ENCODE measurements at regions not wholly inside any gene's neighbourhood (a gene's known extent, or its start where the extent isn't known, plus 50 kb on each side); places are given as distances from the start of the nearest gene placed in this dataset.

GRCh38 chr13:74204602-74205312 is 70.6 kb upstream of the KLF12 start:
- POLR2A ChIA-PET: no interaction called here
- no TSS peak for BruUV-seq (replicated peaks)
- Histone ChIP-seq H3K9me1 (ENCODE audit: control insufficient read depth, insufficient read depth, low read length) (no peaks in the 10 kb centered on the region), H3K79me2 (ENCODE audit: control insufficient read depth, insufficient read depth, low read length) (no peaks in the 10 kb centered on the region), H3K27ac (ENCODE audit: extremely low read depth, low read depth, low read length) (no peak overlapping the region), H2AFZ (ENCODE audit: low read depth, low read length) (no peak overlapping the region), H3K27me3 (ENCODE audit: control insufficient read depth in 2 of 2, insufficient read depth in 2 of 2, low read length in 2 of 2) (no peaks in the 10 kb centered on the region), H4K20me1 (replicated peaks; ENCODE audit: control insufficient read depth, insufficient read depth, low read length) (no peaks in the 10 kb centered on the region), H3K4me1 (replicated peaks in 1 of 2; ENCODE audit: control insufficient read depth in 2 of 2, insufficient read depth in 2 of 2, low read length in 2 of 2) (no peaks in the 10 kb centered on the region), H3K4me2 (ENCODE audit: insufficient read depth, low read length) (no peak overlapping the region), H3K4me3 (no peak overlapping the region), H3K9me3 (replicated peaks; ENCODE audit: control insufficient read depth, insufficient read depth, low read depth, low read length) (no peaks in the 10 kb centered on the region), H3K9ac (ENCODE audit: insufficient read depth in 1 of 2, low read depth in 2 of 2, low read length in 2 of 2) (no peak overlapping the region), H3K36me3 (ENCODE audit: control insufficient read depth, insufficient read depth, low read length) (no peaks in the 10 kb centered on the region)
- DNase-seq (ENCODE audit: extremely low read depth in 1 of 4, low spot score in 3 of 4): no peak
- ATAC-seq: no peak
- intact Hi-C loops (cut with micrococcal nuclease): no loop called here
- CTCF ChIA-PET (ENCODE audit: low intra/inter-chr PET ratio): no interaction called here
- in situ Hi-C loops (cut with MboI): no loop called here
- WGBS (ENCODE audit: insufficient coverage, low coverage, missing lambda C conversion rate): 3% methylated on average over 6 of the region's 6 CpGs
- no peak for FAIRE-seq
- no peak for TF ChIP-seq ZKSCAN1 (IDR thresholded peaks at IDR 0.05; ENCODE audit: low read depth, low read length)
- no peak for TF ChIP-seq HCFC1 (IDR thresholded peaks at IDR 0.05; ENCODE audit: low read depth, low read length)
- TF ChIP-seq, protein P1, sequence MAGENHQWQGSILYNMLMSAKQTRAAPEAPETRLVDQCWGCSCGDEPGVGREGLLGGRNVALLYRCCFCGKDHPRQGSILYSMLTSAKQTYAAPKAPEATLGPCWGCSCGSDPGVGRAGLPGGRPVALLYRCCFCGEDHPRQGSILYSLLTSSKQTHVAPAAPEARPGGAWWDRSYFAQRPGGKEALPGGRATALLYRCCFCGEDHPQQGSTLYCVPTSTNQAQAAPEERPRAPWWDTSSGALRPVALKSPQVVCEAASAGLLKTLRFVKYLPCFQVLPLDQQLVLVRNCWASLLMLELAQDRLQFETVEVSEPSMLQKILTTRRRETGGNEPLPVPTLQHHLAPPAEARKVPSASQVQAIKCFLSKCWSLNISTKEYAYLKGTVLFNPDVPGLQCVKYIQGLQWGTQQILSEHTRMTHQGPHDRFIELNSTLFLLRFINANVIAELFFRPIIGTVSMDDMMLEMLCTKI (IDR thresholded peaks at IDR 0.05; ENCODE audit: partially characterized antibody): no peak
- no peak for TF ChIP-seq NR1H2 (CRISPR knock-in tag; IDR thresholded peaks at IDR 0.05)
- TF ChIP-seq, protein P2, sequence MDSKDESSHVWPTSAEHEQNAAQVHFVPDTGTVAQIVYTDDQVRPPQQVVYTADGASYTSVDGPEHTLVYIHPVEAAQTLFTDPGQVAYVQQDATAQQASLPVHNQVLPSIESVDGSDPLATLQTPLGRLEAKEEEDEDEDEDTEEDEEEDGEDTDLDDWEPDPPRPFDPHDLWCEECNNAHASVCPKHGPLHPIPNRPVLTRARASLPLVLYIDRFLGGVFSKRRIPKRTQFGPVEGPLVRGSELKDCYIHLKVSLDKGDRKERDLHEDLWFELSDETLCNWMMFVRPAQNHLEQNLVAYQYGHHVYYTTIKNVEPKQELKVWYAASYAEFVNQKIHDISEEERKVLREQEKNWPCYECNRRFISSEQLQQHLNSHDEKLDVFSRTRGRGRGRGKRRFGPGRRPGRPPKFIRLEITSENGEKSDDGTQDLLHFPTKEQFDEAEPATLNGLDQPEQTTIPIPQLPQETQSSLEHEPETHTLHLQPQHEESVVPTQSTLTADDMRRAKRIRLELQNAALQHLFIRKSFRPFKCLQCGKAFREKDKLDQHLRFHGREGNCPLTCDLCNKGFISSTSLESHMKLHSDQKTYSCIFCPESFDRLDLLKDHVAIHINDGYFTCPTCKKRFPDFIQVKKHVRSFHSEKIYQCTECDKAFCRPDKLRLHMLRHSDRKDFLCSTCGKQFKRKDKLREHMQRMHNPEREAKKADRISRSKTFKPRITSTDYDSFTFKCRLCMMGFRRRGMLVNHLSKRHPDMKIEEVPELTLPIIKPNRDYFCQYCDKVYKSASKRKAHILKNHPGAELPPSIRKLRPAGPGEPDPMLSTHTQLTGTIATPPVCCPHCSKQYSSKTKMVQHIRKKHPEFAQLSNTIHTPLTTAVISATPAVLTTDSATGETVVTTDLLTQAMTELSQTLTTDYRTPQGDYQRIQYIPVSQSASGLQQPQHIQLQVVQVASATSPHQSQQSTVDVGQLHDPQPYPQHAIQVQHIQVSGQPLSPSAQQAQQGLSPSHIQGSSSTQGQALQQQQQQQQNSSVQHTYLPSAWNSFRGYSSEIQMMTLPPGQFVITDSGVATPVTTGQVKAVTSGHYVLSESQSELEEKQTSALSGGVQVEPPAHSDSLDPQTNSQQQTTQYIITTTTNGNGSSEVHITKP (IDR thresholded peaks at IDR 0.05; ENCODE audit: partially characterized antibody): no peak
- no peak for TF ChIP-seq HBP1 (CRISPR knock-in tag; IDR thresholded peaks at IDR 0.05)
- TF ChIP-seq POLR2AphosphoS5 (IDR thresholded peaks at IDR 0.05; ENCODE audit: control insufficient read depth, insufficient read depth, low read depth, low read length): no peak
- TF ChIP-seq CREBBP (IDR thresholded peaks at IDR 0.05; ENCODE audit: low read depth, low read length): no peak
- no peak for TF ChIP-seq TBL1XR1 (IDR thresholded peaks at IDR 0.05; ENCODE audit: low read length in 2 of 2)
- TF ChIP-seq FUS (optimal IDR thresholded peaks at IDR 0.05; ENCODE audit: low read depth, low read length): no peak
- no peak for TF ChIP-seq CHD4 (IDR thresholded peaks at IDR 0.05; ENCODE audit: insufficient read depth, insufficient replicate concordance, low read depth, low read length, poor library complexity, severe bottlenecking)
- TF ChIP-seq ZNF785 (CRISPR knock-in tag; IDR thresholded peaks at IDR 0.05): no peak
- TF ChIP-seq SRF (CRISPR knock-in tag; IDR thresholded peaks at IDR 0.05): no peak

All from K562 (cell line).